ENCODE measurements at regions not wholly inside any gene's neighbourhood (a gene's known extent, or its start where the extent isn't known, plus 50 kb on each side); places are given as distances from the start of the nearest gene placed in this dataset.
"Not testable (repeated sequence)": the region's sequence is repeated elsewhere in the genome, so short reads cannot be mapped to it uniquely, and the experiment has no call there.

GRCh38 chr9:73095425-73095824, 56.2 kb upstream of the ANXA1 start:
- peaks cover 2% of the 10 kb centered on the region for H3K27me3 Mint-ChIP-seq
- H3K27ac Mint-ChIP-seq, result no peak overlapping the region
- no peaks in the 10 kb centered on the region for H3K36me3 Mint-ChIP-seq
- no peak for DNase-seq
- H3K4me1 Mint-ChIP-seq (ENCODE audit: low read depth), result peaks cover 3% of the 10 kb centered on the region
- ChIA-PET POLR2A (no interaction called here), CTCF (interaction anchor here (1.0 to 1.7 kb wide), 2 partner anchors 13 kb away, joined by 6 to 10 read pairs; no protein-coding TSS in a partner anchor)
- no peak overlapping the region for H3K4me3 Mint-ChIP-seq
- intact Hi-C loops (cut with micrococcal nuclease), result no loop called here
- H3K9me3 Mint-ChIP-seq, result no peaks in the 10 kb centered on the region

DNA sequence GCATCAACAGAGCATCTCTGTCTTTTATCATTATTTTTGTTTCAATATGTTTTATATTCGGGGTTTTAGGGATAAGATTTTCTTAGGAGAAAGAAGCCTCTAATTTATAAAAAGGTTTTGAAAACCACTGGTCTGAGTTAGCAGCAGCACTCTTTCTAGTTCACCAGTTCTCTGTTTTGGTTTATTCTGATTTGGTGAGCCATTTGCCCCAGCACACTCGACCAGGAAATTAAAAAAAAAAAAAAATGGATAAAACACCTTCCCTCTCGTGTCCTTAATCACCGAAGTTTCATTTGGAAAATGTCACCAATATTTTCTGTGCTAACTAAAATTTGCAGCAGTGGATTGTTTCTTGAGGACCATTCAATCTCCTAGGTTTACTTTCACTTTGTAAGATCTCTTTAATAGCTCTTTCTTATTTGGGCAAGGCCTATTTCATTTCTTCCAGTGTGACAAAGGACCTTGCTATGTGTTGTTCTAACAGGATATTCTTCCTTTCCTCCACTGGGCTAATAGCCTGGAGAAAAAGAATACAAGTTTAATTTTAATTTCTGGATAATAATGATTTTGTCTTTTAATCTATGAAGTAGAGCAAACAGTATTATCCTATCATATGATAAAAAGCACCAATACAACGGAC, 57.8 kb upstream of the ANXA1 start:
- H3K4me1 Mint-ChIP-seq (ENCODE audit: low read depth), result peaks cover 3% of the 10 kb centered on the region
- peak overlapping the region; percentile 44 for H3K4me3 Mint-ChIP-seq
- POLR2A ChIA-PET, result no interaction called here
- CTCF ChIA-PET, result interaction anchor here (0.6 to 0.9 kb wide), 2 partner anchors 14 to 89 kb away, joined by 3 to 4 read pairs; no protein-coding TSS in a partner anchor
- no peak for DNase-seq
- intact Hi-C loops (cut with micrococcal nuclease), result no loop called here
- H3K36me3 Mint-ChIP-seq, result no peaks in the 10 kb centered on the region
- no peak overlapping the region for H3K27ac Mint-ChIP-seq
- H3K27me3 Mint-ChIP-seq, result peaks cover 5% of the 10 kb centered on the region
- no peaks in the 10 kb centered on the region for H3K9me3 Mint-ChIP-seq

DNA sequence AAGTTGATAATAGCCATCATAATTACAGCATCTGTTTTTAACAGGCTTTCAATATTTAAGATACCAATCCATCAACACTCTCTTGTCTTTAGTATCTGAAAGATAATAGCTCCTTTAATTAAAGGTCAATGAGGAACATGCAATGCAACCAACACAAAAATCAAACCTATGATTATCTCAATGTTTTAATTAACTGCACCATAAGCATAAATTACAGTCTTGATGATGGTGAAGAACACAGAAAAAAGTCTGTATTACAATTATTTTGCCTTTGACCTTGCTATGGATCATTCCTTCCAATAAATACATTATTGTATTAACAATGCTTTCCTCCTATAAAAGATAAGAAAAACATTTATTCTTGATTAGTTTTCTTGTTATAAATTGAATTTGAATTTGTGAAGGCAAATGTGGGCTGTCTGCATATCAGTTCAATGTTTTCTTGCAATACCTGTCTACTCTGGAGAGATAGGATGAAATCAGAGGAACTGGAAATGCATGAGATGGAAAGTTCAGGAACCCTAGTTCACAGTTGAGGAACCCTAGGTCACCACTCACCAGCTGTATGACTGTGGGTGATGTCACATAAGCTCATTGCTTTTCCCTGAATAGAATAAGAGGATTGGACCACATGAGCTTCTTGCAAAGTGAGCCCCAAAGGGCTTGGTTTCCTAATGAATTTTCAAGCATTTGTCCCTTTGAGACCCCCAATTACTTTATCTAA, 58.5 kb upstream of the ANXA1 start:
- no peak overlapping the region for H3K4me3 Mint-ChIP-seq
- intact Hi-C loops (cut with micrococcal nuclease), result no loop called here
- DNase-seq, result no peak
- peaks cover 6% of the 10 kb centered on the region for H3K27me3 Mint-ChIP-seq
- H3K27ac Mint-ChIP-seq, result no peak overlapping the region
- peaks cover 3% of the 10 kb centered on the region for H3K4me1 Mint-ChIP-seq (ENCODE audit: low read depth)
- POLR2A ChIA-PET, result no interaction called here
- CTCF ChIA-PET, result no interaction called here
- H3K36me3 Mint-ChIP-seq, result no peaks in the 10 kb centered on the region
- no peaks in the 10 kb centered on the region for H3K9me3 Mint-ChIP-seq

- intact Hi-C loops (cut with micrococcal nuclease), result no loop called here
- Mint-ChIP-seq H3K4me3 (no peak overlapping the region), H3K9me3 (no peaks in the 10 kb centered on the region), H3K36me3 (no peaks in the 10 kb centered on the region), H3K4me1 (ENCODE audit: low read depth) (peaks cover 3% of the 10 kb centered on the region), H3K27ac (no peak overlapping the region), H3K27me3 (peaks cover 6% of the 10 kb centered on the region)
- CTCF ChIA-PET, result interaction anchor here (0.8 kb wide), 1 partner anchor 8 kb away, joined by 3 read pairs; no protein-coding TSS in a partner anchor
- no peak for DNase-seq
- POLR2A ChIA-PET, result no interaction called here
These were observed 59.8 kb upstream of the ANXA1 start for GRCh38 chr9:73091909-73092308.

GRCh38 chr9:73090214-73090613, 61.5 kb upstream of the ANXA1 start:
- ChIA-PET CTCF (interaction anchor here (0.6 to 2.2 kb wide), 5 partner anchors 8 to 1866 kb away, joined by 3 to 6 read pairs (median 3); no protein-coding TSS in a partner anchor), POLR2A (interaction anchor here (0.7 kb wide), 1 partner anchor 57 kb away, joined by 3 read pairs; no protein-coding TSS in a partner anchor)
- no peak overlapping the region for H3K27ac Mint-ChIP-seq
- no peak overlapping the region for H3K4me3 Mint-ChIP-seq
- no peak for DNase-seq
- peaks cover 8% of the 10 kb centered on the region for H3K27me3 Mint-ChIP-seq
- intact Hi-C loops (cut with micrococcal nuclease), result no loop called here
- H3K4me1 Mint-ChIP-seq (ENCODE audit: low read depth), result peaks cover 3% of the 10 kb centered on the region
- H3K36me3 Mint-ChIP-seq, result no peaks in the 10 kb centered on the region
- H3K9me3 Mint-ChIP-seq, result no peaks in the 10 kb centered on the region

- H3K36me3 Mint-ChIP-seq, result no peaks in the 10 kb centered on the region
- peaks cover 3% of the 10 kb centered on the region for H3K4me1 Mint-ChIP-seq (ENCODE audit: low read depth)
- intact Hi-C loops (cut with micrococcal nuclease), result no loop called here
- peaks cover 8% of the 10 kb centered on the region for H3K27me3 Mint-ChIP-seq
- CTCF ChIA-PET, result interaction anchor here (0.9 to 2.2 kb wide), 3 partner anchors 9 to 232 kb away, joined by 3 to 6 read pairs (median 3); no protein-coding TSS in a partner anchor
- no peak overlapping the region for H3K4me3 Mint-ChIP-seq
- H3K27ac Mint-ChIP-seq, result no peak overlapping the region
- no peak for DNase-seq
- POLR2A ChIA-PET, result no interaction called here
- H3K9me3 Mint-ChIP-seq, result no peaks in the 10 kb centered on the region
These were observed 62.2 kb upstream of the ANXA1 start for GRCh38 chr9:73089304-73089985.

DNA sequence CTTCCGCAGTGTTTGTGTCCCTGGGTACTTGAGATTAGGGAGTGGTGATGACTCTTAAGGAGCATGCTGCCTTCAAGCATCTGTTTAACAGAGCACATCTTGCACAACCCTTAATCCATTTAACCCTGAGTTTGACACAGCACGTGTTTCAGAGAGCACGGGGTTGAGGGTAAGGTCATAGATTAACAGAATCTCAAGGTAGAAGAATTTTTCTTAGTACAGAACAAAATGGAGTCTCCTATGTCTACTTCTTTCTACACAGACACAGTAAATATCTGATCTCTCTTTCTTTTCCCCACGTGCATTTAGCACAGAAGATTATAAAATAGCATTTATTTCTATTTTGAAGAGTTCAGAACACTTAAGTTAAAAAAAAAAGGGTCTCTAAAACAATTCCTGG, 63.8 kb upstream of the ANXA1 start:
- CTCF ChIA-PET, result not testable (repeated sequence)

GRCh38 chr9:73083519-73083918, 68.1 kb upstream of the ANXA1 start:
- POLR2A ChIA-PET, result no interaction called here
- no peak for DNase-seq
- intact Hi-C loops (cut with micrococcal nuclease), result loop anchor here (2.0 to 5.0 kb wide), 3 partner anchors 211 to 801 kb away; no protein-coding TSS in a partner anchor
- H3K36me3 Mint-ChIP-seq, result no peaks in the 10 kb centered on the region
- H3K4me3 Mint-ChIP-seq, result no peak overlapping the region
- no peaks in the 10 kb centered on the region for H3K4me1 Mint-ChIP-seq (ENCODE audit: low read depth)
- CTCF ChIA-PET, result interaction anchor here (0.5 to 2.3 kb wide), 4 partner anchors 9 to 226 kb away, joined by 3 to 13 read pairs (median 4); no protein-coding TSS in a partner anchor
- peaks cover 11% of the 10 kb centered on the region for H3K27me3 Mint-ChIP-seq
- H3K9me3 Mint-ChIP-seq, result no peaks in the 10 kb centered on the region
- no peak overlapping the region for H3K27ac Mint-ChIP-seq

More for the DNA sequence above, 63.8 kb upstream of the ANXA1 start:
- H3K36me3 Mint-ChIP-seq; POLR2A ChIA-PET; H3K4me1 Mint-ChIP-seq (ENCODE audit: low read depth); H3K27ac Mint-ChIP-seq; intact Hi-C loops (cut with micrococcal nuclease); H3K27me3 Mint-ChIP-seq; H3K9me3 Mint-ChIP-seq; H3K4me3 Mint-ChIP-seq; DNase-seq: not testable (repeated sequence)

DNA sequence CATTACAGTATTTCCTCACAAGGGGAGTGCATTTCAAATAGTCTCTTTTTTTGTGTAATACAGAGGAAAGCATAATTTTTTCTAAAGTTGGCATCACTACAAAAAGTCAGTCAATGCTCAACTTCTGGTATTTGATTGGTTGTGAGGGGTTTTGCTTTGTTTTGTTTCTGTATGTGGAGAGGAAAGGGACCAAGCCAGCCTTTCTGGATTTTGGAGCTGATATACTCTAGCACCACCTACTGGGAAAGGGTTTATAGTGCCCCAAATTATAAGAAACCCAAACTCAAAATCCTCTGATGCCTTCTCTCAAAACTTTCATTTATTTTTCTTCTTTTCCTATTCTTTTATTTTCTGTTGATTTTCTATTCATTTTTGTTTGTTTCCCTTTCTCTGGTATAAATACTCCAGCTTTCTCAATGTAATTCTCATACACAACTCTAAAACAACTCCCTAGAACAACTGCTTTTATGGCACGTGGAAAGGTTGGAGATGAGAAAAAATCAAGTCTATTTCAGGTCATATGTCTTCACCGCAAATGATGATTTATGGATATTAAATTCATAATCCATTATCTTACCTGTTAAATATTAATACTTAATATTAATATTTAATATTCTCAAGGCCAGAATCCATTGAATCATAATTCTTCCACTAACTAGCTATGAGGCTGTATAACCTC, 69.5 kb upstream of the ANXA1 start:
- no peak overlapping the region for H3K4me3 Mint-ChIP-seq
- no peaks in the 10 kb centered on the region for H3K4me1 Mint-ChIP-seq (ENCODE audit: low read depth)
- H3K27ac Mint-ChIP-seq, result no peak overlapping the region
- CTCF ChIA-PET, result interaction anchor here (0.9 to 3.0 kb wide), 14 partner anchors 8 to 227 kb away, joined by 3 to 13 read pairs (median 4); no protein-coding TSS in a partner anchor
- no peak for DNase-seq
- POLR2A ChIA-PET, result interaction anchor here (0.7 kb wide), 1 partner anchor 192 kb away, joined by 3 read pairs; no protein-coding TSS in a partner anchor
- H3K9me3 Mint-ChIP-seq, result no peaks in the 10 kb centered on the region
- H3K36me3 Mint-ChIP-seq, result no peaks in the 10 kb centered on the region
- intact Hi-C loops (cut with micrococcal nuclease), result loop anchor here (2.0 to 5.0 kb wide), 3 partner anchors 210 to 800 kb away; no protein-coding TSS in a partner anchor
- peaks cover 9% of the 10 kb centered on the region for H3K27me3 Mint-ChIP-seq

DNA sequence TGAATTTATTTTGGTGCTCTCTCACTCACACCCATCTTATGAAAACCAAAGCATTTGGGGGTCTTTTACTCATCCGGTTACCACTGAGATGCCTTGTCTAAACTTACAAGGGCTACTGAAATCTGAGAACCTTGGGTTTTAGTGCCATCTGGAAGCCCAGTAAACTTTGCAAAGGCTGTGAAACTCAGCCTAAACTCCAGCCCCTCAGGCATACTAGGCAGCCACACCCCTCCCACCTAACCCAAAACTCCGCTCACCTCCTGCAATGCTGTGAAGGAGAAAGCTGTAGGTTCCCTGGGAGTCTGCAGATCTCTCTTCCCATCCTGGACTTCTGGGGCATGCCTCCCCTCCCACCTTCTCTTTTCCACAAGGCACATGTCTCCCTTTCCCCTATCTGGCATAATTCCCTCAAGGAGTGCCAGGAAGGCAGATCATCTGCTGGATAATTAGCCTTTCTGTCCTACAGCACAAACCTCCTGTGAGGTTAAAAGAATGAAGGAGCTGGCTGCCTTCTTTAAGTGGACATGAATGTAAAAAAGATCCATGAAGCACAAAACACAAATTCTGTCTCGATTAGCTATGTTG, 71.5 kb upstream of the ANXA1 start:
- no peak overlapping the region for H3K4me3 Mint-ChIP-seq
- peaks cover 8% of the 10 kb centered on the region for H3K27me3 Mint-ChIP-seq
- intact Hi-C loops (cut with micrococcal nuclease), result loop anchor here (5.0 kb wide), 2 partner anchors 208 to 798 kb away; no protein-coding TSS in a partner anchor
- no peaks in the 10 kb centered on the region for H3K9me3 Mint-ChIP-seq
- H3K4me1 Mint-ChIP-seq (ENCODE audit: low read depth), result no peaks in the 10 kb centered on the region
- POLR2A ChIA-PET, result no interaction called here
- DNase-seq, result no peak
- H3K36me3 Mint-ChIP-seq, result no peaks in the 10 kb centered on the region
- CTCF ChIA-PET, result interaction anchor here (0.6 to 3.0 kb wide), 7 partner anchors 10 to 550 kb away, joined by 3 to 12 read pairs (median 4); no protein-coding TSS in a partner anchor
- H3K27ac Mint-ChIP-seq, result no peak overlapping the region

- POLR2A ChIA-PET, result no interaction called here
- no peaks in the 10 kb centered on the region for H3K9me3 Mint-ChIP-seq
- H3K4me3 Mint-ChIP-seq, result no peak overlapping the region
- DNase-seq, result no peak
- intact Hi-C loops (cut with micrococcal nuclease), result no loop called here
- H3K27ac Mint-ChIP-seq, result no peak overlapping the region
- CTCF ChIA-PET, result interaction anchor here (0.8 to 1.4 kb wide), 4 partner anchors 28 to 222 kb away, joined by 3 to 4 read pairs (median 4); no protein-coding TSS in a partner anchor
- H3K27me3 Mint-ChIP-seq, result peaks cover 8% of the 10 kb centered on the region
- no peaks in the 10 kb centered on the region for H3K4me1 Mint-ChIP-seq (ENCODE audit: low read depth)
- H3K36me3 Mint-ChIP-seq, result no peaks in the 10 kb centered on the region
These were observed 72.3 kb upstream of the ANXA1 start for GRCh38 chr9:73079326-73079725.

Data from activated CD4-positive, alpha-beta memory T cell treated with anti-CD3 and anti-CD28 coated beads for 36 hours (primary cell).